ENCODE measurements at regions not wholly inside any gene's neighbourhood (a gene's known extent, or its start where the extent isn't known, plus 50 kb on each side); places are given as distances from the start of the nearest gene placed in this dataset.
A peak's percentile ranks its signal among the peaks of the same experiment; 100 is the strongest.

- no peak overlapping the region for H3K27ac ChIP-seq (ENCODE audit: low read length)
These were observed 118.3 kb upstream of the FOXF1 start for GRCh38 chr16:86391984-86392383.

DNA sequence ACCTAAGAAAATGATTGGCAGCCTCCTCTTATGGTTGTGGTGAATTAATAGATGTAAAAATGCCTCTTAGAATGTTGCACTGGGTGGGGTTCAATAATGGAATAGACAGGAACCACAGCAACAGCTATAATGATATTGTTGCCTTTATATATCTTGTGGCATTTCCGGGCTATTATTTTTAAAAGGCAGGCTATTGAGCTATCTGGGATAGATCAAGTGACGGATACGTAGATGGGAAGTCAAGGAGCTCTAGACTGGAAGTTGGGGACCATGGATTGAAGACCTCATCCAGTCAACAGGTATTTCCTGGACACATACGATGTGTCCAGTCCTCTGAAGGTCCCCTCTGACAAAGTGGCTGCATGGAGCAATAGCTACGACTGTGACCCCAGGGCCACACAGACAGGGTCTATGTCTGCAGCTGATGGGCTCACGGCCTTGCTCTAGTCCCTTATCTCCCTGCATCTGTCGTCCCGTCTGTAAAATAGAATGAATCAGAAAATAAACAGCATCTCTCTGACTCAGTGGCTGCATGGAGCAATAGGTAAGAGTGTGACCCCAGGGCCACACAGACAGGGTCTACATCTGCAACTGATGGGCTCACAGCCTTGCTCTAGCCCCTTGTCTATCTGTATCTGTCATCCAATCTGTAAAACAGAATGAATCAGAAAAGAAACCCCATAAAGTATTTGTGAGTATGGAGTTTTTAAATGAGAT lies 117.7 kb upstream of the FOXF1 start:
- peaks cover 14% of the 10 kb centered on the region for H3K4me1 ChIP-seq (ENCODE audit: control insufficient read depth, insufficient read depth, low read length)
- peaks cover 39% of the 10 kb centered on the region for H3K27me3 ChIP-seq (ENCODE audit: control insufficient read depth, insufficient read depth, low read length)
- H3K9me3 ChIP-seq (replicated peaks; ENCODE audit: control insufficient read depth, low read depth, low read length), result peaks cover 2% of the 10 kb centered on the region
- H3K27ac ChIP-seq (ENCODE audit: low read length), result no peak overlapping the region
- H3K4me3 ChIP-seq (ENCODE audit: low read length), result no peak overlapping the region
- 80% methylated on average over 8 of the region's 8 CpGs for WGBS (ENCODE audit: insufficient coverage)
- DNase-seq, result no peak
- H3K36me3 ChIP-seq (ENCODE audit: control insufficient read depth, insufficient read depth, low read length), result no peaks in the 10 kb centered on the region

More at GRCh38 chr16:86391984-86392383, 118.3 kb upstream of the FOXF1 start:
- Histone ChIP-seq H3K4me3 (ENCODE audit: low read length) (no peak overlapping the region), H3K27me3 (ENCODE audit: control insufficient read depth, insufficient read depth, low read length) (peaks cover 41% of the 10 kb centered on the region), H3K9me3 (replicated peaks; ENCODE audit: control insufficient read depth, low read depth, low read length) (peaks cover 3% of the 10 kb centered on the region), H3K4me1 (ENCODE audit: control insufficient read depth, insufficient read depth, low read length) (peaks cover 12% of the 10 kb centered on the region), H3K36me3 (ENCODE audit: control insufficient read depth, insufficient read depth, low read length) (no peaks in the 10 kb centered on the region)
- WGBS (ENCODE audit: insufficient coverage), result 64% methylated on average over 8 of the region's 9 CpGs
- DNase-seq, result no peak

GRCh38 chr16:86393907-86394626 lies 116.3 kb upstream of the FOXF1 start:
- Histone ChIP-seq H3K36me3 (ENCODE audit: control insufficient read depth, insufficient read depth, low read length) (no peaks in the 10 kb centered on the region), H3K4me1 (ENCODE audit: control insufficient read depth, insufficient read depth, low read length) (peaks cover 14% of the 10 kb centered on the region), H3K9me3 (replicated peaks; ENCODE audit: control insufficient read depth, low read depth, low read length) (no peaks in the 10 kb centered on the region), H3K4me3 (ENCODE audit: low read length) (no peak overlapping the region), H3K27me3 (ENCODE audit: control insufficient read depth, insufficient read depth, low read length) (peaks cover 33% of the 10 kb centered on the region), H3K27ac (ENCODE audit: low read length) (no peak overlapping the region)
- DNase-seq, result no peak
- WGBS (ENCODE audit: insufficient coverage), result 87% methylated on average over 5 of the region's 9 CpGs

- no peak overlapping the region for H3K27ac ChIP-seq (ENCODE audit: low read length)
These were observed 114.8 kb upstream of the FOXF1 start for GRCh38 chr16:86395477-86395876.

DNA sequence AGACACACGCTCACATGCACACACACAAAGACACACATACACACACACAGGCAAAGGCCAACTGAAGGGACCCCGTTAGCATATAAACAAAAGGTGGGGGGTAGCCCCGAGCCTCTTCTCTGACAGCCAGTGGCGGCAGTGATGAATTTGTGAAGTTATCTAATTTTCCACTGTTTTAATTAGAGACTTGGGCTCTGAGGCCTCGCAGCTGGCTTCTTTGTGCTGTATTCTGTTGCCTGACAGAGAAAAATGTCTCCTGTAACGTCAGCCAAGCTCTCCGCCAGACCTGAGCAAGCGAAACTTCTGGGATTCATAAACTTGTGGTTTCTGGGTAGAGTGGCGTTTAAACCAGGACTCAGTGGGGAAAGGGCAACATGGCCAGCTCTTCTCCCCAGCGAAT lies 113.9 kb upstream of the FOXF1 start:
- H3K27me3 ChIP-seq (ENCODE audit: control insufficient read depth, insufficient read depth, low read length), result peaks cover 39% of the 10 kb centered on the region
- no peak overlapping the region for H3K4me3 ChIP-seq (ENCODE audit: low read length)
- peaks cover 11% of the 10 kb centered on the region for H3K4me1 ChIP-seq (ENCODE audit: control insufficient read depth, insufficient read depth, low read length)
- WGBS (ENCODE audit: insufficient coverage), result 13% methylated on average over 6 of the region's 10 CpGs
- H3K36me3 ChIP-seq (ENCODE audit: control insufficient read depth, insufficient read depth, low read length), result no peaks in the 10 kb centered on the region
- H3K27ac ChIP-seq (ENCODE audit: low read length), result no peak overlapping the region
- peak; percentile 77 for DNase-seq
- H3K9me3 ChIP-seq (replicated peaks; ENCODE audit: control insufficient read depth, low read depth, low read length), result no peaks in the 10 kb centered on the region

More at GRCh38 chr16:86395477-86395876, 114.8 kb upstream of the FOXF1 start:
- 40% methylated on average over 2 of the region's 3 CpGs for WGBS (ENCODE audit: insufficient coverage)
- Histone ChIP-seq H3K4me1 (ENCODE audit: control insufficient read depth, insufficient read depth, low read length) (peaks cover 11% of the 10 kb centered on the region), H3K27me3 (ENCODE audit: control insufficient read depth, insufficient read depth, low read length) (peaks cover 34% of the 10 kb centered on the region), H3K36me3 (ENCODE audit: control insufficient read depth, insufficient read depth, low read length) (no peaks in the 10 kb centered on the region), H3K4me3 (ENCODE audit: low read length) (no peak overlapping the region), H3K9me3 (replicated peaks; ENCODE audit: control insufficient read depth, low read depth, low read length) (no peaks in the 10 kb centered on the region)
- no peak for DNase-seq

DNA sequence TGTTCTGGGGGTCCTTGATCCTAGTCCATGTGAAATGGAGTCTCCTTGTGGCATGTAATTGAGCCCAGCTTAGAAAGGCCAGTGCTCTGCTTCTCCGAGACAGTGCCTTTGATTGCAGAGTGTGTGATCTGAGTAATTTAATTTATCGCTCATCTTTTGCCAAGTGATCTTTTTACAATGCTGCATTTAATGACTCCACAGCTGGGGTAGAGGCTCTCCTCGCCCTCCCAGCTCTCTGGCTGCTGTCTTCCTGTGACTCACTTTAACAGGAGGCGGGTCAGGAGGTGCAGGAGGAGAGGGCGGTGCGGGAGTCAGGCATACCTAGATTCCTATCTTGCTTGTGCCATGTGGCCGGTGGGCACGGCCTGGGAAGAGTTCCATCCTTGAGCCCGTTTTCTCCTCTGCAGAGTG lies 113.4 kb upstream of the FOXF1 start:
- 25% methylated on average over 7 of the region's 9 CpGs for WGBS (ENCODE audit: insufficient coverage)
- Histone ChIP-seq H3K4me1 (ENCODE audit: control insufficient read depth, insufficient read depth, low read length) (peaks cover 11% of the 10 kb centered on the region), H3K27me3 (ENCODE audit: control insufficient read depth, insufficient read depth, low read length) (peaks cover 41% of the 10 kb centered on the region), H3K36me3 (ENCODE audit: control insufficient read depth, insufficient read depth, low read length) (no peaks in the 10 kb centered on the region), H3K27ac (ENCODE audit: low read length) (no peak overlapping the region), H3K9me3 (replicated peaks; ENCODE audit: control insufficient read depth, low read depth, low read length) (no peaks in the 10 kb centered on the region), H3K4me3 (ENCODE audit: low read length) (no peak overlapping the region)
- DNase-seq, result peak; percentile 69

GRCh38 chr16:86398201-86398600 lies 112.1 kb upstream of the FOXF1 start:
- WGBS (ENCODE audit: insufficient coverage), result 60% methylated on average over 3 of the region's 6 CpGs
- H3K27ac ChIP-seq (ENCODE audit: low read length), result no peak overlapping the region

DNA sequence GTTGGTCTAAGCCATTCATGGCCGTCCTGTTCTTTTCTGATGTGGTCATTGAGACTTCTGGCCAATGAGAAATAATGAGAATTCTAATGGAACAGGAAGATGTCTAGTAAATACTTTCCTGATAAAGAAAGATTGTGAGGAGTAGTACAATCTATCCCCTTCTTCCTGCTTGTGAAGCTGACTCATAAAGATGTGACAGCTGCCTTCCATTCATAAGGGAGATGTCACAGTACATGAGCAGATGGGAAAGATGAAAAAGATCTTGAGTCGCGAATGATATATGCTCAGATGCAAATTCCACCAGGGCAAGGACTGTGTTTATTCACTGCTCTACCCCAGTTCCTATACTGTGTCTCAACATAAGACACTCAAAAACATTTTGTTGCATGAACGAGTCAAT lies 111.7 kb upstream of the FOXF1 start:
- H3K27ac ChIP-seq (ENCODE audit: low read length), result no peak overlapping the region
- peaks cover 11% of the 10 kb centered on the region for H3K4me1 ChIP-seq (ENCODE audit: control insufficient read depth, insufficient read depth, low read length)
- H3K27me3 ChIP-seq (ENCODE audit: control insufficient read depth, insufficient read depth, low read length), result peaks cover 45% of the 10 kb centered on the region
- no peak for DNase-seq
- no peaks in the 10 kb centered on the region for H3K36me3 ChIP-seq (ENCODE audit: control insufficient read depth, insufficient read depth, low read length)
- WGBS (ENCODE audit: insufficient coverage), result 57% methylated on average over 1 of the region's 4 CpGs
- H3K9me3 ChIP-seq (replicated peaks; ENCODE audit: control insufficient read depth, low read depth, low read length), result no peaks in the 10 kb centered on the region
- H3K4me3 ChIP-seq (ENCODE audit: low read length), result no peak overlapping the region

More at GRCh38 chr16:86398201-86398600, 112.1 kb upstream of the FOXF1 start:
- Histone ChIP-seq H3K4me3 (ENCODE audit: low read length) (no peak overlapping the region), H3K9me3 (replicated peaks; ENCODE audit: control insufficient read depth, low read depth, low read length) (no peaks in the 10 kb centered on the region), H3K36me3 (ENCODE audit: control insufficient read depth, insufficient read depth, low read length) (no peaks in the 10 kb centered on the region), H3K4me1 (ENCODE audit: control insufficient read depth, insufficient read depth, low read length) (peaks cover 11% of the 10 kb centered on the region), H3K27me3 (ENCODE audit: control insufficient read depth, insufficient read depth, low read length) (peaks cover 44% of the 10 kb centered on the region)
- DNase-seq, result no peak

DNA sequence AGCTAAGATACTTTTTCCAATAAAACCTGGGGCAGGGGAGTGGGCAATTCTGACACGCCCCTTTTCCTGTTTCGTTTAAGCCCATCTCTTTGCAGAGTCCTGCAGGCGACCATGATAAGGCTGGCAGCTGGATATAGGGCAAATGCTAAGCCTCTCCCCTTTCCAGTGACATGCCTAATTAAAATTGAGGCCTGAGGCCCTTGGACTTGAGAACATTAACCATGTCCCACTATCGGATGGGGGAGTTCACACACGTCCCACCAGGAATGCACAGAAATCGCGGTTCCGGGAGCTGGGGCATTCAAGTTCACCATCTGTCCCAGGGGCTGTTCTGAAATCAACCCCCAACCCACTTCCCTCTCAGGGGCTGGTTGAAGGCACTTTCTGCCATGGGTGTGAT lies 109.2 kb upstream of the FOXF1 start:
- H3K9me3 ChIP-seq (replicated peaks; ENCODE audit: control insufficient read depth, low read depth, low read length), result no peaks in the 10 kb centered on the region
- H3K36me3 ChIP-seq (ENCODE audit: control insufficient read depth, insufficient read depth, low read length), result no peaks in the 10 kb centered on the region
- 48% methylated on average over 3 of the region's 8 CpGs for WGBS (ENCODE audit: insufficient coverage)
- no peak for DNase-seq
- peaks cover 54% of the 10 kb centered on the region for H3K27me3 ChIP-seq (ENCODE audit: control insufficient read depth, insufficient read depth, low read length)
- no peak overlapping the region for H3K27ac ChIP-seq (ENCODE audit: low read length)
- peaks cover 15% of the 10 kb centered on the region for H3K4me1 ChIP-seq (ENCODE audit: control insufficient read depth, insufficient read depth, low read length)
- no peak overlapping the region for H3K4me3 ChIP-seq (ENCODE audit: low read length)

DNA sequence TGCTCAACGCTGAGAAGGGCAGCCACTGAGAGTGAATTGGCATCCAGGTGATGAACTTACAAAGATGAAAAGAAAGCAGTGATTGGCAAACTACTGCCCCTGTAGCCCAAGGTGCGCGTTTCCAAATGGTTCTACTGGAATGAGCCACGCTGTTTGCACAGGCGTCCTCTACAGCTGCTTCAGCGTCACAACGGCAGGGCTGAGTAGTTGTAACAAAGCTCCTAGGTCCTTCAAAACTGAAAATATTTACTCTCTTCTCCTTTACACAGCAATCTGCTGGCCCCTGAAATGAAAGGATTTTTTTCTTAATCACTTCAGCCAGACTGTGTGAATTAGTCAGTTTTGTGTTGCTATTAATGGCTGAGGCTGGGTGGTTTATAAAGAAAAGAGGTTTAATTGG lies 107.2 kb upstream of the FOXF1 start:
- peaks cover 53% of the 10 kb centered on the region for H3K27me3 ChIP-seq (ENCODE audit: control insufficient read depth, insufficient read depth, low read length)

More for the DNA sequence above, 107.2 kb upstream of the FOXF1 start:
- Histone ChIP-seq H3K27ac (ENCODE audit: low read length) (no peak overlapping the region), H3K4me1 (ENCODE audit: control insufficient read depth, insufficient read depth, low read length) (peaks cover 6% of the 10 kb centered on the region), H3K4me3 (ENCODE audit: low read length) (no peak overlapping the region), H3K36me3 (ENCODE audit: control insufficient read depth, insufficient read depth, low read length) (no peaks in the 10 kb centered on the region), H3K9me3 (replicated peaks; ENCODE audit: control insufficient read depth, low read depth, low read length) (no peaks in the 10 kb centered on the region)
- DNase-seq, result no peak
- WGBS (ENCODE audit: insufficient coverage), result 84% methylated on average over 7 of the region's 7 CpGs

All from muscle of leg (tissue), 3 donors.